DND-41 (cell line): ENCODE measurements at regions not wholly inside any gene's neighbourhood (a gene's known extent, or its start where the extent isn't known, plus 50 kb on each side); places are given as distances from the start of the nearest gene placed in this dataset.
"Not testable (repeated sequence)": the region's sequence is repeated elsewhere in the genome, so short reads cannot be mapped to it uniquely, and the experiment has no call there.

Experiments used
- ATAC-seq: fragments of 200-7000 bp; cut with Tn5 transposase; 3 replicates; pipeline ENCODE4 v1.9.1; 2021; ENCODE audit warnings: low read depth; ENCODE audit not compliant: insufficient read depth
- DNase-seq: peaks from one replicate; pipeline ENCODE4 v3.0.0-alpha.2; 2020
- H2AFZ ChIP-seq: 2 replicates; pipeline ENCODE4 v1.6.0; 2012; ENCODE audit warnings: low read depth, low read length
- H3K27ac ChIP-seq: 2 replicates; pipeline ENCODE4 v1.5.1; 2012; ENCODE audit warnings: low read length, inconsistent platforms
- H3K27me3 ChIP-seq: fragments of 200-600 bp; sonication (generic); 2 replicates; pipeline ENCODE4 v1.6.0; 2012; ENCODE audit warnings: low read length, mild to moderate bottlenecking, inconsistent platforms; ENCODE audit not compliant: insufficient read depth, poor library complexity
- H3K36me3 ChIP-seq: 2 replicates; pipeline ENCODE4 v1.5.1; 2012; ENCODE audit warnings: low read length, inconsistent platforms; ENCODE audit not compliant: insufficient read depth
- H3K4me1 ChIP-seq: 2 replicates; pipeline ENCODE4 v1.5.1; 2012; ENCODE audit warnings: mild to moderate bottlenecking, low read length; ENCODE audit not compliant: insufficient read depth
- H3K4me2 ChIP-seq: 2 replicates; pipeline ENCODE4 v1.6.0; 2012; ENCODE audit warnings: mild to moderate bottlenecking, moderate library complexity, low read length, inconsistent platforms; ENCODE audit not compliant: insufficient read depth
- H3K4me3 ChIP-seq, 2 experiments: fragments of 200-600 bp in 1 of 2; shearing (Covaris generic) in 1 of 2; 2 replicates each; pipeline ENCODE4 v1.5.1; 2012 to 2016; ENCODE audit warnings: inconsistent platforms in 2 of 2, low read length in 2 of 2, mild to moderate bottlenecking in 2 of 2, low read depth in 1 of 2, moderate library complexity in 1 of 2
- H3K79me2 ChIP-seq: 2 replicates; pipeline ENCODE4 v1.6.0; 2012; ENCODE audit warnings: low read length, inconsistent platforms; ENCODE audit not compliant: insufficient read depth
- H3K9ac ChIP-seq: 2 replicates; pipeline ENCODE4 v1.6.0; 2012; ENCODE audit warnings: low read depth, mild to moderate bottlenecking, inconsistent platforms, low read length, moderate library complexity
- H3K9me3 ChIP-seq: 2 replicates; pipeline ENCODE4 v1.5.1; 2012; ENCODE audit warnings: low read length, moderate library complexity, mild to moderate bottlenecking, inconsistent platforms; ENCODE audit not compliant: insufficient read depth, severe bottlenecking
- H4K20me1 ChIP-seq: 2 replicates; pipeline ENCODE4 v1.6.0; 2012; ENCODE audit warnings: low read length; ENCODE audit not compliant: insufficient read depth
- EZH2 ChIP-seq: IDR thresholded peaks from 3 replicates; pipeline ENCODE4 v1.6.1; 2012; ENCODE audit warnings: borderline replicate concordance, low read depth, mild to moderate bottlenecking, moderate library complexity, low read length, inconsistent platforms; ENCODE audit not compliant: severe bottlenecking
- TF ChIP-seq, protein P1 (sequence below): IDR thresholded peaks from 2 replicates; pipeline ENCODE4 v1.5.1; 2012; ENCODE audit warnings: borderline replicate concordance, low read length, moderate library complexity, mild to moderate bottlenecking; ENCODE audit not compliant: poor library complexity, severe bottlenecking; ENCODE audit errors: extremely low read depth

DNA sequence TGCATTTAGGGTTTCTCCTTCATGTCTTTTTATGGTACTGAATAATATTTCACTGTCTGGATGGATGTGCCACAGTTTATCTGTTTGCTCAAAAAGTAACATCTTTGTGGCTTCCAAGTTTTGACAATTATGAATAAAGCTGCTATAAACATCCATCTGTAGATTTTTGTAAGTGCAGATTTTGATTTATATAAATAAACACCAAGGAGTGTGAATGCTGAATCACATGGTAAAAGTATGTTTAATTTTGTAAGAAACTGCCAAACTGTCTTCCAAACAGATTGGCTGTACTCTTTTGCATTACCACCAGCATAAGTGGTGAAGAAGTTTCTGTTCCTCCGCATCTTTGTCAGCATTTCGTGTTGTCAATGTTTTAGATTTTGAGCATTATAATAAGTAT lies 158.7 kb upstream of the GIMD1 start:
- Histone ChIP-seq H3K9me3 (no peaks in the 10 kb centered on the region), H3K4me1 (no peaks in the 10 kb centered on the region), H4K20me1 (no peaks in the 10 kb centered on the region), H3K4me2 (no peak overlapping the region), H3K27me3 (no peaks in the 10 kb centered on the region), H3K4me3 (no peak overlapping the region), H2AFZ (no peak overlapping the region), H3K36me3 (no peaks in the 10 kb centered on the region), H3K27ac (no peak overlapping the region), H3K9ac (no peak overlapping the region), H3K79me2 (no peaks in the 10 kb centered on the region)
- ATAC-seq (no peak), DNase-seq (no peak)
- TF ChIP-seq EZH2 = no peak
- TF ChIP-seq, protein P1, sequence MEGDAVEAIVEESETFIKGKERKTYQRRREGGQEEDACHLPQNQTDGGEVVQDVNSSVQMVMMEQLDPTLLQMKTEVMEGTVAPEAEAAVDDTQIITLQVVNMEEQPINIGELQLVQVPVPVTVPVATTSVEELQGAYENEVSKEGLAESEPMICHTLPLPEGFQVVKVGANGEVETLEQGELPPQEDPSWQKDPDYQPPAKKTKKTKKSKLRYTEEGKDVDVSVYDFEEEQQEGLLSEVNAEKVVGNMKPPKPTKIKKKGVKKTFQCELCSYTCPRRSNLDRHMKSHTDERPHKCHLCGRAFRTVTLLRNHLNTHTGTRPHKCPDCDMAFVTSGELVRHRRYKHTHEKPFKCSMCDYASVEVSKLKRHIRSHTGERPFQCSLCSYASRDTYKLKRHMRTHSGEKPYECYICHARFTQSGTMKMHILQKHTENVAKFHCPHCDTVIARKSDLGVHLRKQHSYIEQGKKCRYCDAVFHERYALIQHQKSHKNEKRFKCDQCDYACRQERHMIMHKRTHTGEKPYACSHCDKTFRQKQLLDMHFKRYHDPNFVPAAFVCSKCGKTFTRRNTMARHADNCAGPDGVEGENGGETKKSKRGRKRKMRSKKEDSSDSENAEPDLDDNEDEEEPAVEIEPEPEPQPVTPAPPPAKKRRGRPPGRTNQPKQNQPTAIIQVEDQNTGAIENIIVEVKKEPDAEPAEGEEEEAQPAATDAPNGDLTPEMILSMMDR = no peak

DNA sequence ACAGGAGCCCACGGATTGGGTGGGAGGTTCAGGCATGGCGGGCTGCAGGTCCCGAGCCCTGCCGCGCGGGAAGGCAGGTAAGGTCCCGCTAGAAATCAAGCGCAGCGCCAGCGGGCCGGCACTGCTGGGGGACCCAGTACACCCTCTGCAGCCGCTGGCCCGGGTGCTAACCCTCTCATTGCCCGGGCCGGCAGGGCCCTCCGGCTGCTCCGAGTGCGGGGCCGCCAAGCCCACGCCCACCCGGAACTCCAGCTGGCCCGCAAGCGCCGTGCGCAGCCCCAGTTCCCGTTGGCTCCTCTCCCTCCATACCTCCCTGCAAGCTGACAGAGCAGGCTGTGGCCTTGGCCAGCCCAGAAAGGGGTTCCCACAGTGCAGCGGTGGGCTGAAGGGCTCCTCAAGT lies 156.8 kb upstream of the GIMD1 start:
- H3K4me3 ChIP-seq, ATAC-seq: not testable (repeated sequence)

DNA sequence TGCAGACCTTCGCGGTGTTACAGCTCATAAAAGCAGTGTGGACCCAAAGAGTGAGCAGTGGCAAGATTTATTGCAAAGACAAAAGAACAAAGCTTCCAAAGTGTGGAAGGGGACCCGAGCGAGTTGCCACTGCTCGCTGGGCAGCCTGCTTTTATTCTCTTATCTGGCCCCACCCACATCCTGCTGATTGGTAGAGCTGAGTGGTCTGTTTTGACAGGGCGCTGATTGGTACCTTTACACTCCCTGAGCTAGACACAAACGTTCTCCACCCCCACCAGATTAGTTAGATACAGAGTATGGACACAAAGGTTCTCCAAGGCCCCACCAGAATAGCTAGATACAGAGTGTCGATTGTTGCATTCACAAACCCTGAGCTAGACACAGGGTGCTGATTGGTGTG lies 156.2 kb upstream of the GIMD1 start:
- H3K27ac ChIP-seq, H3K9me3 ChIP-seq, H3K9ac ChIP-seq, H3K36me3 ChIP-seq, H3K4me3 ChIP-seq, ATAC-seq, H3K4me1 ChIP-seq, H3K79me2 ChIP-seq, H3K4me2 ChIP-seq, H4K20me1 ChIP-seq, H2AFZ ChIP-seq, H3K27me3 ChIP-seq, DNase-seq: not testable (repeated sequence)

More for the DNA sequence above, 156.8 kb upstream of the GIMD1 start:
- not testable (repeated sequence) for H3K36me3 ChIP-seq, H3K9me3 ChIP-seq, H2AFZ ChIP-seq, DNase-seq, H3K79me2 ChIP-seq, H3K4me1 ChIP-seq, H3K9ac ChIP-seq, H3K4me2 ChIP-seq, H4K20me1 ChIP-seq, H3K27ac ChIP-seq, H3K27me3 ChIP-seq

DNA sequence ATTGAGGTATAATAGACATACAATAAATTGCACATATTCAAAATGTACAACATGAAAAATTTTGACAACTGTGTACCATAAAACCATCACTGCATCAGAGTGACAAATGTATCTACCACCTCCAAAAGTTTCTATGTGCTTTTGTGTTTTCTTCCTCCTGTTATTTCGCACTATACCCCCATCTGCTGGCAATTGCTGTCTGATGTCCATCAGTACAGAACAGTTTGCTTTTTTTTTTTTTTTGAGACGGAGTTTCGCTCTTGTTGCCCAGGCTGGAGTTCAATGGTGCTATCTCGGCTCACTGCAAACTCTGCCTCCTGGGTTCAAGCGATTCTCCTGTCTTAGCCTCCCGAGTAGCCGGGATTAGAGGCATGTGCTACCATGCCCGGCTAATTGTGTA lies 154.3 kb upstream of the GIMD1 start:
- no peaks in the 10 kb centered on the region for H3K27me3 ChIP-seq
- ATAC-seq = no peak
- TF ChIP-seq EZH2 = no peak
- TF ChIP-seq, protein P1 = peak; percentile 14
- H3K4me1 ChIP-seq = no peaks in the 10 kb centered on the region
- no peak for DNase-seq
- no peak overlapping the region for H3K4me3 ChIP-seq
- no peaks in the 10 kb centered on the region for H3K79me2 ChIP-seq
- no peak overlapping the region for H3K27ac ChIP-seq
- H4K20me1 ChIP-seq = no peaks in the 10 kb centered on the region
- no peak overlapping the region for H2AFZ ChIP-seq
- H3K9me3 ChIP-seq = no peaks in the 10 kb centered on the region
- no peak overlapping the region for H3K4me2 ChIP-seq
- H3K9ac ChIP-seq = no peak overlapping the region
- no peaks in the 10 kb centered on the region for H3K36me3 ChIP-seq
